IPS DF 4.7 (cell line): ENCODE measurements at regions not wholly inside any gene's neighbourhood (a gene's known extent, or its start where the extent isn't known, plus 50 kb on each side); places are given as distances from the start of the nearest gene placed in this dataset.
"Not testable (repeated sequence)": the region's sequence is repeated elsewhere in the genome, so short reads cannot be mapped to it uniquely, and the experiment has no call there.

Source experiments
- DNase-seq: peaks from one replicate; pipeline ENCODE4 v3.0.0-alpha.2; 2013; ENCODE audit warnings: low spot score; ENCODE audit errors: extremely low read depth

DNA sequence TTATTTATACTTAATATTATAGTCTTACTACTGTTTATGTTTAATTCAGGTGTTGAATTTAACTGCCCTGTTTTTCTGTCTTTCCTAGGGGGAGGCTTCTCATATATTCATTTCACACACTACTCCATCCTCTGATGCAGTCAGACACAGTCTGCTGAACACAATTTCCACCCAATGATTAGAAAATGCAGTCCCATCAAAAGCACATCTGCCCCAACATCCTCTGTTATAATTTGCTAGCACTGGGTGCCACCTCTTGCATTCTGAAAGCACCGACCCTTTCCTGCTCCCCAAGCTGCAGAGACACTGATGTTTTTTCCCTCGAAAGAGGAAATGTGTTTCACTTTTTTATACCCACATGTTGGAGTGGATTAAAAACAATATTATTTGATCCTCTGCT, 474.7 kb downstream of the PID1 start:
- DNase-seq: no peak

DNA sequence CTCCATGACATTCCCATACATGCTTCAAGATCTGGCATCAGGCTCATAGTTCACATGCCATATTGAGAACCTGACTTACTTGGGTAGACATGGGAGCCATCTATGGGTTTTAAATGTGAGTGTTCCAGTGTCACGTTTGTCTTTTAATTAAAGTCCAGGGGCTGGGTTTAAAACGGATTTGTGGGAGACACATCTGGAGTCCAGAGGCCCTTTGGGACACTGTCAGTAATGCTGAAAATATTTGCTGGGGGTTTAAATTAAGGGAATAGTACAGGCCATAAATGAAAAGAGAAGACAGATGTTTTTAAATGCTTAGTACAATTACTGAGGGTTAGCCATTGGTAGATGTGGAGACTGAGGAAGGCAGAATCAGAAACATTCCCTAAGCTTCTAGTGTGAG, 478.0 kb downstream of the PID1 start:
- DNase-seq: no peak

DNA sequence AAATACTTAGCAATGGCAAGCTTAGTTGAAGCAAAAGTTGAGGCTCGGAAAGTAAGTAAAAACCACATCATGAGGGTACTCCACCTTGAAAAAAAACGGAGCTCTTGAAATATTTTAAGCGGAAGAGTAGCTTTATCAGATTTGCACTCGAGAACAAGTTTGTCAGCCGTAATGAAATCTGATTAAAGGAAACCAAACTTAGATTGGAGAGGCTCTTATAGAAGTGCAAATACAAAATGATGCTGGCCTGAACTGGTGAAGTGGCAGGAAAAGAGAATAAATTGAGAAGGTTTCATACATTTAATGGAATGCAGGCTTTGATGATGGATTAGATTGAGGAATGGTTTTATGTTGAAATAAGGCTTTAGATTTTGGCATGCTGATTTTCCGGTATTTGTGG, 484.2 kb downstream of the PID1 start:
- no peak for DNase-seq

DNA sequence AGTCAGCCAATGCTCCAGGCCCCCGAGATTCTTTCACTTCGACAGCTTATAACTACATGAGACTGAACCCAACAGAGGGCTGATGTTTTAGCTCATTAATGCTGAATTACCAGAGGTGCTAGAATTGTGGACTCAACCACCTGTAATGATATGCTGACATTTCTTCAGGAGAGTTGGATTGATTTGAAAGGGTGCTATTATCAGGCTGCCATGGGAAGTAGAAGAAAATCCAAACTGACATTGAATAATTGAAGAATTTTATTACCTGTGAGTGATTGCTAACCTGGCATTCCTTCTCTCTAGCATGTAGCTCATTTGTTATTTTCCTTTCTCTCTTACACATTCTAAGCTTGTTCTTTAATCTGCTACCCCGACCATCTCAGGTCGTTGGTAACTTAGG, 488.8 kb downstream of the PID1 start:
- no peak for DNase-seq

DNA sequence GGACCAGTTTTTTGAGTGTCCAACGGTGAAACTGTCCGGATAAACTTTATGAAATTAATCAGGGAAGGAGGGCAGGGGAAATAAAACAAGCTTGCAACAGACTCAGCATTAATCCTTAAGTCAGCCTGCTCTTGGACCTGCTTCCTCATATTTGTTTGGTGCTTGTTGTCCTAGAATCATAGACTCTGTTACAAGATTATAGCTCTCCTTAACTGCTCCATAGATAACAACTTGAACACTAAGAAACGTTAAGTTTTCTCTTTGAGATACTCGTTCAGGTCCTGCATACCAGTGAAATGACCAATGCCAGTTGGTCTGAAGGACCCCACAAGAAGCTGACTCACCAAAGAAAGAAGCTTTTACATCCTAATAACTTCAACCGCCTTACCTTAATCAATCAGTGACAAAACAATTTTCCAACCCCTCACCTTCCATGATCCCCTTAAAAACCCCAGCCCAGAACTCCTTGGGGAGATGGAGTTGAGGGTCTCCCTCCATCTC, 493.2 kb downstream of the PID1 start:
- DNase-seq: no peak

DNA sequence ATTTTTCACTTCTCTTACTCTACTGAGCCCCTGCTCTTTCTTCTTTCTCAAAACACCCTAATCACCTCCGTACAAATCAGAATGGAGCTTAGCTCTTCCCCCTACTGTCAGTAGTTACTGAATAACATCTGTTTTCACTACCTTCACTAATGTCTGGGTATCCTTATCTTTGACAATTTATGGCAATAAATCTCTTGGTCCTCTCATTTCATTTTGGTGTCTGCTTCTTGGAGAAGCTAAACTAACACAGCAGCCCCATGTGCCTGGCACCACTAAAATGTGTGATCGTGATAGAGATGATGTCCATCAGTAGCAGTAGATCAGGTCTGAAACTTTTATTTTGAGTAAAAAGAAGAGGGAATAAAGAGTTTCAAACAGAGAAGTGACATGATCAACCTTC, 496.5 kb downstream of the PID1 start:
- no peak for DNase-seq

DNA sequence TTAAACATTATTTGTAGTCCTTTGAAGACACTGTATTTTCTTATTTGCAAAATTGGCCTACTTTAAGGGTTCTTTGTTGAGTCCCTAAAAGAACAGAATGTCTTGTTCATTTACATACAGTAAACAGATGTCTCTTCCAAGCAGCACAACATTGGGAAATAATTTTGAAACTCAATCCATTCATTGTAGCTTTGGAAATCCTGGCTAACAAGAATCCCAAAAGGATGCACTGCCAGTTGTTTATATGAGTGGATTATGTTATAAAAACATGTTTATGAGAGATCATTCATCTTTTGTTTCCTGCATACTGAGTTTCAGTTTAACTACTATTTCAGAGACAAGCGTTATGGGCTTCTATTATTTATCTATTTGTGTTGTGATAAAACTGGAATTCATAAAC, 499.3 kb downstream of the PID1 start:
- no peak for DNase-seq

DNA sequence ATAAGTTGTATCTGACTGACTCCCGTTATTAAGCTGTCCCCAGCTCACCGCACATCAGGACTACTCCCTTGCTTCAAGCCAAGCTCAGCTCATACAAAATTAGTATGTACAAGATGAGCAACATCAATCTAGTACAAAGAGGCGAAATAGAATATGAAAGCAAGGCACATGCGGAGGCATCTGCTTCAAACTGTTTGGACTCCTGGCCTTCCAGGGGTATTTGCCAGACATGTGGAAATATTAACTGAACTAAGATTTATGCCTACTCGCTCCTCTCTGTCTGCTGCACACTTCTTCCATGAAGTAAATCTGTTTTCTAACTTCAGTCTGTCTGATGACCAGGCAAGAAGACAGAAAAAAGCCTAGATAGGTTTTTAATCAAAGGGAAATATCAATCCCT, 499.8 kb downstream of the PID1 start:
- DNase-seq: no peak

DNA sequence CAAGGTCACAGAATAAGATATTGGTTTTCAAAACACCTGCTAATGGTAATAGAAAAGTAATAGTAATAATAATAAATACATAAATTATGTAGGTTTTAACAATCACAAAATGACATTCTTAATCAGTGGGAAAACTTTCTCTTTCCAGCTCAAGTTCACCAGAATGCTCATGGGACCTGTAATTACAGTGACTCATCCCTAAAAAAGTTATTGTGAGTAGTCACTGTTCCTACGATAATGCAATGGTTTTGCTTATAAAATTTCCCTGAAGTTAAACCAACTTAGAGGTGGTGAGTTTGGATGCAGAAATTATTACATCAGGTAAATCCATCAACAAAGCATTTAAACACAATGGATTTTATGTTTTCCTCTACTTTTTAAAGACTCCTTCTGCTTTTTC, 502.3 kb downstream of the PID1 start:
- DNase-seq: no peak

DNA sequence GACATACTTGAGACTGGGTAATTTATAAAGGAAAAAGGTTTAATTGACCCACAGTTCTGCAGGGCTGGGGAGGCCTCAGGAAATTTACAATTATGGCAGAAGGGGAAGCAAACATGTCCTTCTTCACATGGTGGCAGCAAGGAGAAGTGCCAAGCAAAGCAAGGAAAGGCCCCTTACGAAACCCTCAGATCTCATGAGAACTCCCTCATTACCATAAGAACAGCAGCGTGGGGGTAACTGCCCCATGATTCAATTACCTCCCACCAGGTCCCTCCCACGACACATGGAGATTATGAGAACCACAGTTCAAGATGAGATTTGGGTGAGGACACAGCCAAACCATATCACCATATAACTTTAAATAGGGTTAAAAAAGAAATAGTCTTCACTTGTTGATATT, 502.9 kb downstream of the PID1 start:
- not testable (repeated sequence) for DNase-seq

DNA sequence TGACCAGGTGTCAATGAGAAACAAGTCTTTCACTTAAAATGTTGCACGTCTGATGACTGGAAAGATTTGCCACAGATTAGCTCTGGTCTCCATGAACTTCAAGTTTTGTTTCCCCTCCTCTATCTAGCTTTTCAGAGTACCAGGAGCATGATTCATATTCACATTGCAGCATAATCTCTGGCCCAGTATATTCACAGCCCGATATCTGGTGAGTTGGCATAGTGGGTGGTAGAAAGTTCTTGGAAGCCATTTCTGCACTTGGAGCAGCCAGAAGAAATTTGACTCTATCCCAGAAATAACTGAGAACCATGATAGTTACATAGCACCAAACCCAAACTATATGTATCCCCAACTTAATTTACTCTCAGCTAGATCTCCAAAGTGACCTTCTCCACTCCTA, 503.9 kb downstream of the PID1 start:
- no peak for DNase-seq

DNA sequence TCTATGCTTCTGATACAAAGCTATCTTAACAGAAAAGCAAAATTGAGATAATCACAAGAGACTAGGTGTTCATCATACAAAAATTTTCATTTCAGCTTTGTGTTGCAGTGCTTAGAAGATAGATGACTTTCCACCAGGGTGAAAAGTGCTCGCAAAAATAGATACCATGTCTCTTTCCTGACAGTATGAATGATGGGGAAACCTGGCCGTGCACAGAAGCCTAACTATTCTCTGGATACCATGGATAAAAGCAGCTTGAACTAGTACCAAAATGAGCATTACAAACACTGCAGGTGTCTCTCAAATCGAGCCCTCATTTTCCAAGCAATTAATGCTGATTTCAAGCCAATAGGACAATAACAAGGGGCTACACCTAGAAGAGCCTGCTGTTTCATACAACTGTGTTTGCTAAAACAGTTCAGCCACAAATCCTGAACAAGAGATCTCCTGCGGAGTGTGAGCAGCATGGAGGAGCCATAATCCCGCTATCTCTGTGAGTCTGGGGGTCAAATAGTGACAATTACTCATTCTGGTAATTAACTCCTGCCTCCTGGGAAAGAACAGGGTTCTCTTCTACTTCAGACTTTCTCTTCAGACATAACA, 507.6 kb downstream of the PID1 start:
- no peak for DNase-seq

DNA sequence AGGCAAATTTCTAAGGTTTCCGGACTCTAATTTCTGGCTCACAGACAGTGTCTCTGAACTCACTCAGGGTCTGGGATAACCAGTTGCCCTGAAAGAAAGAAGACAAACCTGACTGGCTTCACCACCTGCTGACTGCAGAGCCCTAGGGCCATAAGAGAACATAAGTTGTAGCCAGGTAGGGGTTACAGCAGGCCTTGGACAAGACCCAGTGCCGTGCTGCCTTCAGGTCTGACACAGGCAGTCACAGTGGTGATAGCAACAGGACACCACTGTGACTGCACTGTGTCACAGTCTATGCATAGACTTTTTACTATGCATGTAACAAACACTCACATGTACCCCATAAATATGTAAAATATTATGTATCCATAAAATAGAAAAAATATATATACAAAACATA, 508.5 kb downstream of the PID1 start:
- DNase-seq: no peak

DNA sequence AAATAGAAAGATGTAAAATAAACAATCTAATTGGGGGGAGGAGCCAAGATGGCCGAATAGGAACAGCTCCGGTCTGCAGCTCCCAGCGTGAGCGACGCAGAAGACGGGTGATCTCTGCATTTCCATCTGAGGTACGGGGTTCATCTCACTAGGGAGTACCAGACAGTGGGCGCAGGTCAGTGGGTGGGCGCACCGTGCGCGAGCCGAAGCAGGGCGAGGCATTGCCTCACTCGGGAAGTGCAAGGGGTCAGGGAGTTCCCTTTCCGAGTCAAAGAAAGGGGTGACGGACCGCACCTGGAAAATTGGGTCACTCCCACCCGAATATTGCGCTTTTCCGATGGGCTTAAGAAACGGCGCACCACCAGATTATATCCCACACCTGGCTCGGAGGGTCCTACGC, 515.4 kb downstream of the PID1 start:
- DNase-seq: not testable (repeated sequence)

DNA sequence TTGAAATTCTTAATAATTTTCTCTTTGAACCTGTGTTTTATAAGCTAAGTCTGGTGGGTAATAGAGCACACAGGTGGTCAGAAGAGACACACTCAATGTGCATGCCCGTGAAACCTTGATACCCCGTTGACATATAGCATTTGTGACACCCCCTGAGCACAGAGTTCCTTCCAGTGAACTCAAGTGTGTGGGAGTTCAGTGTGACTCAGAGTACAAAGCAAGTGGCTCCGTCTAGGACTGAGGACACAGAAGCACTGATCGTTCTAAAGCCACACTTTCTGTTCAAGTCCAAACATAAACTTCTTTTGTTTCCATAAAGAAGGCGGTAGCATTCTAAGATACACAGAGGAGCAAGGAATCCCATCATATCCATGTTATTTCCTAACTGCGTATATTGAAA, 523.6 kb downstream of the PID1 start:
- DNase-seq: no peak

DNA sequence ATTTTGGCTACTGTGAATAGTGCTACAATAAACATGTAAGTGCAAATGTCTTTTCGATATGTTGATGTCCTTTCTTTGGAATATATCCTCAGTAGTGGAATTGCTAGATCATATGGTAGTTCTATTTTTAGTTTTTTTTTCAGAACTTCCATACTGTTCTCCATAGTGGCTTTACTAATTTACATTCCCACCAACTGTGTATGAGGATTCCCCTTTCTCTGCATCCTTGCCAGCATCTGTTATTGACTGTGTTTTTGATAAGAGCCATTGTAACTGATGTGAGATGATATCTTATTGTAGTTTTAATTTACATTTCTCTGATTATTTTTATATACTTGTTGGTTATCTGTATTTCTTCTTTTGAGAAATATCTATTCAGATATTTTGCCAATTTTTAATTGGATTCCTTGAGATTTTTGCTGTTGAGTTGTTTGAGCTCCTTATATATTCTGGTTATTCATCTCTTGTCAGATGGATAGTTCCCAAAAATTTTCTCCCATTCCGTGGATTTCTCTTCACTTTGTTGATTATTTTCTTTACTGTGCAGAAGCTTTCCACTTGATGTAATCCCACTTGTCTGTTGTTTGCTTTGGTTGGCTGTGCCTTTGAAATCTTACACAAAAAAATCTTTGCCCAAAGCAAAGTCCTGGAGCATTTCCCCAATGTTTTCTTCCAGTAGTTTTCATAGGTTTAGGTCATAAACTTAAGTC, 532.3 kb downstream of the PID1 start:
- DNase-seq: no peak

DNA sequence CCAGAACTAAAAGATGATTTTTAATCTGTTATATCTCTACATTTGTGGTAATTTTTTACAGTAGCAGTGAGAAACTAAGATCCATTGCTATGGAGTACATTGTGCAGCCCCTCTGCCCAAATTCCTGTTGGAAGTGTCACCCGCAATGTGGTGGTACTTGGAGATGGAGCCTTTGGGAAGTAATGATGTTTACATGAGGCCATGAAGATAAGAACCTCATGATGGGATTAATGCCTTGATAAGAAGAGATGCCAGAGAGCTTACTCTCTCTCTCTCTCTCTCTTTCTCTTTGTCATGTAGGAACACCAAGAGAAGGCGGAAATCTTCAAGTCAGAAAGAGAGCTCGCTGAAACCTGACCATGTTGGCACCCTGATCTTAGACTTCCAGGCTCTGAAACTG, 535.4 kb downstream of the PID1 start:
- no peak for DNase-seq

DNA sequence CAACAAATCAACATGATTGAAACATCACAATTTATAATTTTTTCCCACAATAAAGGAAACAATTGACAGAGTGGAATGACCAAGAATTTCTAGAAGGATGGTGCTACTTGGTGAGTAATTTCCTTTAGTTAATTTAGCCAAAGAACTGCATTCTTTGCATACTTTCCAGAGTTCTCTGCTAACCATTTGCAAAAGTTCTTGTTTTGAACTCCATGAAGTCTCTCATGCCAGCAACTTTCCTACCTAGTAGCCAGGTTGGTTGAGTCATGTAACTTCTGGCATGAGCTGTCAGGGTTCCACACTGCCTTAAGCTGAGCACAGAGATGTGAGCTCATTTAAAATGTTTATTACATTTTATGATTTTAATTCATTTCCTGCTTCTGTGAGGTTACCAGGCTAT, 539.6 kb downstream of the PID1 start:
- no peak for DNase-seq

DNA sequence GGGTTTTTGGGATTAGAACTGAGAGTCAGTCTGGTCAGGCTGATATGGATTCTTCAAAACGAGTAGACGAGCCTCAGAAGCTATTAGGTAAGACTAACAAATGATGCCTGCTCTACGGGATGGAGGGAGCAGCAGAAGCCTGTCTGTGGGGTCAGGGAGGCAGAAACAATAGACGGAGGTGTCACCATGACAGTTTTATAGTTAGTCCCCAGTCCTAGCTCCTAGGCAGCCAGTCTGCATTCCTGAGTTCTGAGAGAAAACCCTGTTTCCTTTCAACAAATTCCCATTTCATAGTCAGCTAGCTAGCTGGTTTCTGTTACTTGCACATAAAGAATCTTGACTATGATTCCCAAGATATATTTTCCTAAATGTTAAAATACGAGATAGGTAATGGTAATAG, 542.1 kb downstream of the PID1 start:
- no peak for DNase-seq

DNA sequence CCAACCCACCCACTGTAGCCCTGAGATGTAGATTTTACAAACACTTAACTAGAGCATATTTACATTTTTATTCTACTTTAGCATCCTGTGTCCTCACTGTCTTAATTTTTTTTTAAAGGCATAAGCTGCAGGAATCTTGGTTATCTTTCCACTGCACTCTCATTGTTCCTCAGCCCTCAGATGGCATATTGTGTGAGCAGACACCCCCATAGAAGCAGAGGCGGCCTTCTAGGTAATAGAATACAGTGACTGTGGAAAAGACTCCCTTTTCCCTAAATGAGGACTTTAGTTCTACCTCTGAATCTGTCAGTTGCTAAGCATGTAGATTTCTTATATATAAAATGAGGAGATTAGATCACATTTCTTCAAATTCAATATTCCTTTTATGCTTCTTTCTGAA, 543.5 kb upstream of the SPHKAP start:
- no peak for DNase-seq

DNA sequence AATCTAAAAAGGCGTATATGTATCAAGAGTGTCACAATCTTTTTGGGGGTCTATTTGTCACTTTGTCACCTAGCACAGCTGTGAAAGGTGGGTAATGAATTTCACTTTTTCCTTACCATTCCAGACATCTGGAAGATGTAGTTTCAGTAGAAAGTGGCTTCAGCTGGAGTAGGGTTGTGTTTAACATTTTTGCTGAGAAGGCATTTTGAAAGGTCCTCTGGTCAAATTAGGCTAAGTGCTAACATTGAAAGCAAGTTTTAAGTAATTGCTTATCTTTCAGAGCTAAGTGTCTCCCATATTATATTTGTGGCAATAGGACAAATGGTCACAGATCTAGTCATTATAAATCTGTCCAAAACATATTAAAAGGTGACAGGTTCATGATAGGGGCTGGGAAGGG, 542.1 kb upstream of the SPHKAP start:
- DNase-seq: no peak

DNA sequence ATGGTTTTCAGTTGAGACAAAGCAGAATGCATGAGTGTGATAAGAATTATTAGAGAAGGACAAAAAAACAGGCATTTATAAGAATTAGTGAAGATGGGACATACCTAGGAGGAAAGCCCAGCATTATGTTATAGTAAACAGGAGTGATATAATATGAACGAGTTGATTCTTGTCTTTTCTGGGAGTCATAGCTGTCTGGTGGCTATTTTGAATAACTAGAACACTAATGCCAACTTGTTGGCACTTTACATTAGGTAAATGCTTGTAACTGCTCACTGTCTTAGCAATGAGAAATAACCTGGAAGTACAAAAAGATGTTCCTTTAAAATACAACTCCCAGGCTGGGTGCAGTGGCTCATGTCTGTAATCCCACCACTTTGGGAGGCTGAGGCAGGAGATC, 540.8 kb upstream of the SPHKAP start:
- no peak for DNase-seq

DNA sequence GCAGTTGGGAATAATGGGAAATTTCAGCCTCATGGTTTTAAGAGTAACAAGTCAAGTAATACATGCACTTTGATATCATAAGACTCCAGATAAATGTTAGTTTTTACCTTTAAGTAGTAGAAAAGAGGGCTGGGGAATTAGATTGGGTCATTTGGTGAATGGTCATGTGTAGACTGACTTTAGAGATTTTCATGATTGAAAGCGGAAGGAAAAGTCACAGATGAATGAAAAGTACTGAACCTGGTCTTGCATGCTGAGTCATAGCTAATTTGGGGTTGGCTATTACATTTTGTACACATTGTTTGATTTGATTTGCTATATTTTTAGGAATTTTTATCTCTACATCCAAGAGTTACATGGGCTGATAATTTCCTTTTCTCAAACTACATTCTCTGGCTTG, 539.4 kb upstream of the SPHKAP start:
- no peak for DNase-seq
